Left lung (tissue), 4 donors: ENCODE measurements at regions not wholly inside any gene's neighbourhood (a gene's known extent, or its start where the extent isn't known, plus 50 kb on each side); places are given as distances from the start of the nearest gene placed in this dataset.

ENCODE experiments used
- ATAC-seq: fragments of 200-7000 bp; cut with Tn5 transposase; one replicate; pipeline ENCODE4 v1.9.1; 2020; ENCODE audit warnings: moderate library complexity
- DNase-seq, 4 donors: peaks; one replicate each; pipeline ENCODE4 v3.0.0-alpha.2; 2013 to 2020
- H3K27ac ChIP-seq, 2 donors: fragments of 200-600 bp; sonication (generic) in 1 of 2; one replicate each; pipeline versions ENCODE4 v1.5.0 to v1.8.0; 2020 to 2021
- H3K27me3 ChIP-seq, 2 donors: fragments of 200-600 bp; sonication (generic) in 1 of 2; one replicate each; pipeline versions ENCODE4 v1.5.0 to v1.8.0; 2020 to 2021
- H3K36me3 ChIP-seq, 2 donors: fragments of 200-600 bp; sonication (generic) in 1 of 2; one replicate each; pipeline versions ENCODE4 v1.5.0 to v1.8.0; 2020 to 2021
- H3K4me1 ChIP-seq, 2 donors: fragments of 200-600 bp; one replicate each; pipeline ENCODE4 v1.8.0; 2021
- H3K4me3 ChIP-seq, 2 donors: fragments of 200-600 bp; sonication (generic) in 1 of 2; one replicate each; pipeline versions ENCODE4 v1.5.0 to v1.8.0; 2020 to 2021; ENCODE audit warnings: mild to moderate bottlenecking in 1 of 2
- H3K9me3 ChIP-seq, 2 donors: fragments of 200-600 bp; sonication (generic) in 1 of 2; one replicate each; pipeline versions ENCODE4 v1.5.0 to v1.8.0; 2020 to 2021
- CTCF ChIP-seq, 2 donors: fragments of 200-600 bp; sonication (generic) in 1 of 2; IDR thresholded peaks; one replicate each; pipeline versions ENCODE4 v1.5.0 to v1.8.0; 2021; ENCODE audit warnings: antibody characterized with exemption in 2 of 2
- intact Hi-C, 2 donors: fragments of 100-400 bp; cut with DNase I; formaldehyde crosslinking; loops; one replicate each; pipeline versions ENCODE4 v1.11.2 to v1.14.2; 2022
- donor health status: DM: no; HTN: yes; CAD: no.
- donor health status: DM: no; HTN: no; CAD: no.

- DNase-seq (no peak), ATAC-seq (no peak)
- no peaks in the 10 kb centered on the region for H3K9me3 ChIP-seq
- H3K27me3 ChIP-seq = no peaks in the 10 kb centered on the region
- no peak for TF ChIP-seq CTCF (IDR thresholded peaks at IDR 0.05)
- no peaks in the 10 kb centered on the region for H3K36me3 ChIP-seq
- no peak overlapping the region for H3K4me3 ChIP-seq
- intact Hi-C loops = no loop called here
- no peak overlapping the region for H3K27ac ChIP-seq
- no peaks in the 10 kb centered on the region for H3K4me1 ChIP-seq
Observed at GRCh38 chr11:32531528-32531927, 52.1 kb upstream of the EIF3M start.

GRCh38 chr11:32529994-32530588 lies 53.5 kb upstream of the EIF3M start:
- Histone ChIP-seq H3K9me3 (no peaks in the 10 kb centered on the region), H3K36me3 (no peaks in the 10 kb centered on the region), H3K27ac (no peak overlapping the region), H3K4me1 (no peaks in the 10 kb centered on the region), H3K4me3 (no peak overlapping the region), H3K27me3 (no peaks in the 10 kb centered on the region)
- ATAC-seq (no peak), DNase-seq (no peak)
- intact Hi-C loops = no loop called here
- TF ChIP-seq CTCF (IDR thresholded peaks at IDR 0.05) = no peak

- H3K27ac ChIP-seq = no peak overlapping the region
- no peaks in the 10 kb centered on the region for H3K36me3 ChIP-seq
- H3K4me3 ChIP-seq = no peak overlapping the region
- intact Hi-C loops = no loop called here
- peaks cover 0 to 4% of the 10 kb centered on the region in 2 donors for H3K9me3 ChIP-seq
- TF ChIP-seq CTCF (IDR thresholded peaks at IDR 0.05) = no peak
- ATAC-seq = no peak
- no peak for DNase-seq
- no peaks in the 10 kb centered on the region for H3K27me3 ChIP-seq
- H3K4me1 ChIP-seq = no peaks in the 10 kb centered on the region
Observed at GRCh38 chr11:32527261-32528175, 56.1 kb upstream of the EIF3M start.

- H3K36me3 ChIP-seq = no peaks in the 10 kb centered on the region
- DNase-seq = no peak
- H3K4me1 ChIP-seq = no peaks in the 10 kb centered on the region
- no peaks in the 10 kb centered on the region for H3K27me3 ChIP-seq
- intact Hi-C loops = no loop called here
- no peak for TF ChIP-seq CTCF (IDR thresholded peaks at IDR 0.05)
- H3K27ac ChIP-seq = no peak overlapping the region
- peaks cover 0 to 4% of the 10 kb centered on the region in 2 donors for H3K9me3 ChIP-seq
- no peak overlapping the region for H3K4me3 ChIP-seq
- ATAC-seq = no peak
Observed at GRCh38 chr11:32526760-32527159, 56.9 kb upstream of the EIF3M start.

- DNase-seq (no peak), ATAC-seq (no peak)
- Histone ChIP-seq H3K27ac (no peak overlapping the region), H3K9me3 (no peaks in the 10 kb centered on the region), H3K27me3 (peaks cover 0 to 14% of the 10 kb centered on the region in 2 donors), H3K4me3 (no peak overlapping the region), H3K4me1 (no peaks in the 10 kb centered on the region), H3K36me3 (no peaks in the 10 kb centered on the region)
- no peak for TF ChIP-seq CTCF (IDR thresholded peaks at IDR 0.05)
- intact Hi-C loops = no loop called here
Observed at GRCh38 chr11:32511926-32512325, 71.7 kb upstream of the EIF3M start.
